Ovary (tissue), 1 donor: ENCODE measurements at regions not wholly inside any gene's neighbourhood (a gene's known extent, or its start where the extent isn't known, plus 50 kb on each side); places are given as distances from the start of the nearest gene placed in this dataset.
"Not testable (repeated sequence)": the region's sequence is repeated elsewhere in the genome, so short reads cannot be mapped to it uniquely, and the experiment has no call there.

Source experiments
- EP300 ChIP-seq: sonication (generic); formaldehyde crosslinking; IDR thresholded peaks from one replicate; pipeline ENCODE4 v1.6.1; 2017; ENCODE audit warnings: antibody characterized with exemption
- POLR2A ChIP-seq: fragments of 450-650 bp; IDR thresholded peaks from one replicate; pipeline ENCODE4 v1.6.1; 2017; ENCODE audit warnings: antibody characterized with exemption, mild to moderate bottlenecking, moderate library complexity

- not testable (repeated sequence) for TF ChIP-seq EP300, POLR2A
Observed at GRCh38 chr2:185275979-185276378, 462.6 kb upstream of the FSIP2 start.
